MG63 (cell line): ENCODE measurements at regions not wholly inside any gene's neighbourhood (a gene's known extent, or its start where the extent isn't known, plus 50 kb on each side); places are given as distances from the start of the nearest gene placed in this dataset.
"Not testable (repeated sequence)": the region's sequence is repeated elsewhere in the genome, so short reads cannot be mapped to it uniquely, and the experiment has no call there.

Source experiments
- DNase-seq: peaks from one replicate; pipeline ENCODE4 v3.0.0-alpha.2; 2020
- H3K27me3 ChIP-seq: fragments of 250-450 bp; sonication (Bioruptor Pico); 2 replicates; pipeline ENCODE4 v1.5.1; 2020; ENCODE audit warnings: mild to moderate bottlenecking, moderate library complexity
- H3K36me3 ChIP-seq: fragments of 250-450 bp; sonication (Bioruptor Pico); 2 replicates; pipeline ENCODE4 v1.5.1; 2020; ENCODE audit warnings: mild to moderate bottlenecking, moderate library complexity
- H3K4me3 ChIP-seq: fragments of 250-450 bp; sonication (Bioruptor Pico); 2 replicates; pipeline ENCODE4 v1.5.1; 2020; ENCODE audit warnings: mild to moderate bottlenecking, moderate library complexity
- H3K9me3 ChIP-seq: fragments of 250-450 bp; sonication (Bioruptor Pico); 2 replicates; pipeline ENCODE4 v1.5.1; 2020; ENCODE audit warnings: mild to moderate bottlenecking, moderate library complexity

- Histone ChIP-seq H3K27me3 (no peaks in the 10 kb centered on the region; the same call in 1 of the 2 replicates), H3K36me3 (no peaks in the 10 kb centered on the region), H3K9me3 (no peaks in the 10 kb centered on the region), H3K4me3 (no peak overlapping the region)
- DNase-seq: no peak
Observed at GRCh38 chr18:47403949-47404348, 152.5 kb upstream of the SKOR2 start.

- H3K4me3 ChIP-seq: no peak overlapping the region
- DNase-seq: no peak
- H3K9me3 ChIP-seq: no peaks in the 10 kb centered on the region
- H3K36me3 ChIP-seq: no peaks in the 10 kb centered on the region
- no peaks in the 10 kb centered on the region; the same call in 1 of the 2 replicates for H3K27me3 ChIP-seq
Observed at GRCh38 chr18:47403317-47403716, 151.9 kb upstream of the SKOR2 start.

GRCh38 chr18:47399475-47399874, 148.0 kb upstream of the SKOR2 start:
- no peaks in the 10 kb centered on the region; the same call in 1 of the 2 replicates for H3K27me3 ChIP-seq

GRCh38 chr18:47397671-47398319, 146.3 kb upstream of the SKOR2 start:
- Histone ChIP-seq H3K4me3 (no peak overlapping the region), H3K36me3 (no peaks in the 10 kb centered on the region), H3K9me3 (peaks cover 3% of the 10 kb centered on the region; the same call in 1 of the 2 replicates), H3K27me3 (no peaks in the 10 kb centered on the region)
- DNase-seq: no peak

More at GRCh38 chr18:47399475-47399874, 148.0 kb upstream of the SKOR2 start:
- no peak overlapping the region for H3K4me3 ChIP-seq
- no peaks in the 10 kb centered on the region for H3K36me3 ChIP-seq
- peaks cover 3% of the 10 kb centered on the region; the same call in 1 of the 2 replicates for H3K9me3 ChIP-seq
- no peak for DNase-seq

GRCh38 chr18:47391665-47392064, 140.2 kb upstream of the SKOR2 start:
- no peak for DNase-seq
- H3K9me3 ChIP-seq: no peaks in the 10 kb centered on the region
- no peaks in the 10 kb centered on the region for H3K27me3 ChIP-seq
- no peak overlapping the region for H3K4me3 ChIP-seq
- H3K36me3 ChIP-seq: no peaks in the 10 kb centered on the region

GRCh38 chr18:47390410-47391024, 139.1 kb upstream of the SKOR2 start:
- DNase-seq: no peak
- Histone ChIP-seq H3K4me3 (no peak overlapping the region), H3K9me3 (no peaks in the 10 kb centered on the region), H3K36me3 (no peaks in the 10 kb centered on the region), H3K27me3 (no peaks in the 10 kb centered on the region)

- H3K36me3 ChIP-seq: no peaks in the 10 kb centered on the region
Observed at GRCh38 chr18:47389210-47389609, 137.8 kb upstream of the SKOR2 start.

GRCh38 chr18:47387864-47388263, 136.4 kb upstream of the SKOR2 start:
- no peak overlapping the region for H3K4me3 ChIP-seq
- no peaks in the 10 kb centered on the region for H3K27me3 ChIP-seq
- no peak for DNase-seq
- H3K36me3 ChIP-seq: no peaks in the 10 kb centered on the region
- H3K9me3 ChIP-seq: no peaks in the 10 kb centered on the region

More at GRCh38 chr18:47389210-47389609, 137.8 kb upstream of the SKOR2 start:
- DNase-seq: no peak
- Histone ChIP-seq H3K4me3 (no peak overlapping the region), H3K9me3 (no peaks in the 10 kb centered on the region), H3K27me3 (no peaks in the 10 kb centered on the region)

- H3K9me3 ChIP-seq: no peaks in the 10 kb centered on the region
- no peaks in the 10 kb centered on the region for H3K36me3 ChIP-seq
- H3K27me3 ChIP-seq: no peaks in the 10 kb centered on the region
- H3K4me3 ChIP-seq: no peak overlapping the region
- DNase-seq: no peak
Observed at GRCh38 chr18:47383729-47384128, 132.3 kb upstream of the SKOR2 start.

- DNase-seq: no peak
- Histone ChIP-seq H3K27me3 (no peaks in the 10 kb centered on the region), H3K36me3 (no peaks in the 10 kb centered on the region), H3K4me3 (no peak overlapping the region), H3K9me3 (no peaks in the 10 kb centered on the region)
Observed at GRCh38 chr18:47381975-47382570, 130.6 kb upstream of the SKOR2 start.

- H3K9me3 ChIP-seq: no peaks in the 10 kb centered on the region
- no peak for DNase-seq
- H3K36me3 ChIP-seq: no peaks in the 10 kb centered on the region
- no peak overlapping the region for H3K4me3 ChIP-seq
- H3K27me3 ChIP-seq: 0 out of 2 replicates have a peak, but pooled peaks cover 2% of the 10 kb centered on the region
Observed at GRCh38 chr18:47380153-47380552, 128.7 kb upstream of the SKOR2 start.

- peaks cover 2% of the 10 kb centered on the region; the same call in 1 of the 2 replicates for H3K27me3 ChIP-seq
- no peak for DNase-seq
- no peaks in the 10 kb centered on the region for H3K36me3 ChIP-seq
- no peaks in the 10 kb centered on the region for H3K9me3 ChIP-seq
- no peak overlapping the region for H3K4me3 ChIP-seq
Observed at GRCh38 chr18:47373465-47373864, 122.0 kb upstream of the SKOR2 start.

GRCh38 chr18:47370052-47370451, 118.6 kb upstream of the SKOR2 start:
- H3K27me3 ChIP-seq: no peaks in the 10 kb centered on the region; the same call in 1 of the 2 replicates
- no peak overlapping the region for H3K4me3 ChIP-seq
- DNase-seq: no peak
- H3K9me3 ChIP-seq: 0 out of 2 replicates have a peak, but pooled peaks cover 2% of the 10 kb centered on the region
- no peaks in the 10 kb centered on the region for H3K36me3 ChIP-seq

GRCh38 chr18:47354061-47354460, 102.6 kb upstream of the SKOR2 start:
- H3K9me3 ChIP-seq, DNase-seq, H3K4me3 ChIP-seq, H3K36me3 ChIP-seq, H3K27me3 ChIP-seq: not testable (repeated sequence)

GRCh38 chr18:47346016-47346415, 94.6 kb upstream of the SKOR2 start:
- no peaks in the 10 kb centered on the region for H3K36me3 ChIP-seq
- H3K9me3 ChIP-seq: no peaks in the 10 kb centered on the region
- no peak for DNase-seq

GRCh38 chr18:47345291-47345690, 93.8 kb upstream of the SKOR2 start:
- Histone ChIP-seq H3K9me3 (no peaks in the 10 kb centered on the region), H3K27me3 (no peaks in the 10 kb centered on the region), H3K36me3 (no peaks in the 10 kb centered on the region), H3K4me3 (no peak overlapping the region)
- DNase-seq: no peak

More at GRCh38 chr18:47346016-47346415, 94.6 kb upstream of the SKOR2 start:
- Histone ChIP-seq H3K4me3 (no peak overlapping the region), H3K27me3 (no peaks in the 10 kb centered on the region)

- H3K27me3 ChIP-seq: no peaks in the 10 kb centered on the region
- H3K4me3 ChIP-seq: no peak overlapping the region
- H3K9me3 ChIP-seq: no peaks in the 10 kb centered on the region
- no peaks in the 10 kb centered on the region for H3K36me3 ChIP-seq
- DNase-seq: no peak
Observed at GRCh38 chr18:47343291-47343690, 91.8 kb upstream of the SKOR2 start.
